Testis (tissue), 2 donors: ENCODE measurements at regions not wholly inside any gene's neighbourhood (a gene's known extent, or its start where the extent isn't known, plus 50 kb on each side); places are given as distances from the start of the nearest gene placed in this dataset.
"Not testable (repeated sequence)": the region's sequence is repeated elsewhere in the genome, so short reads cannot be mapped to it uniquely, and the experiment has no call there.

Experiments
- DNase-seq: peaks from one replicate; pipeline ENCODE4 v3.0.0-alpha.2; 2019
- H3K27ac ChIP-seq, 2 donors: fragments of 200-600 bp; sonication (generic); one replicate each; pipeline ENCODE4 v1.5.1; 2019
- H3K27me3 ChIP-seq: fragments of 200-600 bp; sonication (generic); one replicate; pipeline ENCODE4 v1.5.1; 2019
- H3K36me3 ChIP-seq: fragments of 200-600 bp; sonication (generic); one replicate; pipeline ENCODE4 v1.5.1; 2017; ENCODE audit warnings: low read depth; ENCODE audit errors: missing control alignments
- H3K4me1 ChIP-seq: fragments of 200-600 bp; sonication (generic); one replicate; pipeline ENCODE4 v1.5.1; 2019
- H3K4me3 ChIP-seq, 2 donors: fragments of 200-600 bp; sonication (generic); one replicate each; pipeline ENCODE4 v1.5.1; 2017 to 2019
- H3K9me3 ChIP-seq: fragments of 200-600 bp; sonication (generic); one replicate; pipeline ENCODE4 v1.5.1; 2017
- POLR2A ChIP-seq: fragments of 450-650 bp; IDR thresholded peaks from one replicate; pipeline ENCODE4 v1.6.1; 2017; ENCODE audit warnings: antibody characterized with exemption, mild to moderate bottlenecking, moderate library complexity
- WGBS, 2 donors: methylation state at CpG; one replicate each; pipeline ENCODE4 v1.1.5; 2018; 5-methylcytosine and 5-hydroxymethylcytosine counted together
- intact Hi-C: fragments of 100-400 bp; cut with DNase I; formaldehyde crosslinking; loops from one replicate; pipeline ENCODE4 v1.15.1; 2023; ENCODE audit warnings: low total_unique reads
- TF ChIP-seq, protein P1 (sequence below), 3 experiments: fragments of 450-650 bp in 2 of 3; fragments of 200-600 bp in 1 of 3; sonication (generic) in 1 of 3; IDR thresholded peaks; one replicate each; pipeline ENCODE4 v1.5.1; 2016 to 2019; ENCODE audit warnings: antibody characterized with exemption in 3 of 3, mild to moderate bottlenecking in 2 of 3, moderate library complexity in 1 of 3

- no peak overlapping the region for H3K27ac ChIP-seq
- no peak for DNase-seq
- no peaks in the 10 kb centered on the region for H3K9me3 ChIP-seq
- TF ChIP-seq, protein P1, sequence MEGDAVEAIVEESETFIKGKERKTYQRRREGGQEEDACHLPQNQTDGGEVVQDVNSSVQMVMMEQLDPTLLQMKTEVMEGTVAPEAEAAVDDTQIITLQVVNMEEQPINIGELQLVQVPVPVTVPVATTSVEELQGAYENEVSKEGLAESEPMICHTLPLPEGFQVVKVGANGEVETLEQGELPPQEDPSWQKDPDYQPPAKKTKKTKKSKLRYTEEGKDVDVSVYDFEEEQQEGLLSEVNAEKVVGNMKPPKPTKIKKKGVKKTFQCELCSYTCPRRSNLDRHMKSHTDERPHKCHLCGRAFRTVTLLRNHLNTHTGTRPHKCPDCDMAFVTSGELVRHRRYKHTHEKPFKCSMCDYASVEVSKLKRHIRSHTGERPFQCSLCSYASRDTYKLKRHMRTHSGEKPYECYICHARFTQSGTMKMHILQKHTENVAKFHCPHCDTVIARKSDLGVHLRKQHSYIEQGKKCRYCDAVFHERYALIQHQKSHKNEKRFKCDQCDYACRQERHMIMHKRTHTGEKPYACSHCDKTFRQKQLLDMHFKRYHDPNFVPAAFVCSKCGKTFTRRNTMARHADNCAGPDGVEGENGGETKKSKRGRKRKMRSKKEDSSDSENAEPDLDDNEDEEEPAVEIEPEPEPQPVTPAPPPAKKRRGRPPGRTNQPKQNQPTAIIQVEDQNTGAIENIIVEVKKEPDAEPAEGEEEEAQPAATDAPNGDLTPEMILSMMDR (IDR thresholded peaks at IDR 0.05), result no peak
- peaks cover 4% of the 10 kb centered on the region for H3K4me1 ChIP-seq
- no peak overlapping the region for H3K4me3 ChIP-seq
- intact Hi-C loops, result no loop called here
- no peaks in the 10 kb centered on the region for H3K36me3 ChIP-seq
- WGBS, 2 donors, result 94 to 95% methylated on average over 6 of the region's 6 CpGs
- H3K27me3 ChIP-seq, result no peaks in the 10 kb centered on the region
Measured at GRCh38 chr10:28397229-28397628, 94.4 kb upstream of the MPP7 start.

DNA sequence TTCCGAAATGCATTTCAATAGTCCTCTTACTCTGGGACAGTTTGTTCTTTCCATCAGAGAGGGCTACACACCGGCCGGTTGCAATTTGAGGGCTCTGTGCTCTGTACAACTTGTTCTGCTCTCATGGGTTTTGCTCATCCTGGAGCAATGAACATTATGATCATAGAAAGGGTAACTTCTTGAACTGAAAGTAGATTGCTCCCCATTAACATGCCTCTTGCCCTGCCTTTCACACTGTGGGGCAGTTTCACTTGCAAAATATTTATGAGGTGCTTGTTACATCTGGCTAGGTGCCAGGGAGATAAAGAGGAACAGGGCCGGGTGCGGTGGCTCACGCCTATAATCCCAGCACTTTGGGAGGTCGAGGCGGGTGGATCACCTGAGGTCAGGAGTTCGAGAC lies 97.3 kb upstream of the MPP7 start:
- intact Hi-C loops, result no loop called here
- TF ChIP-seq POLR2A, result no peak
- TF ChIP-seq, protein P1 (IDR thresholded peaks at IDR 0.05), result no peak

DNA sequence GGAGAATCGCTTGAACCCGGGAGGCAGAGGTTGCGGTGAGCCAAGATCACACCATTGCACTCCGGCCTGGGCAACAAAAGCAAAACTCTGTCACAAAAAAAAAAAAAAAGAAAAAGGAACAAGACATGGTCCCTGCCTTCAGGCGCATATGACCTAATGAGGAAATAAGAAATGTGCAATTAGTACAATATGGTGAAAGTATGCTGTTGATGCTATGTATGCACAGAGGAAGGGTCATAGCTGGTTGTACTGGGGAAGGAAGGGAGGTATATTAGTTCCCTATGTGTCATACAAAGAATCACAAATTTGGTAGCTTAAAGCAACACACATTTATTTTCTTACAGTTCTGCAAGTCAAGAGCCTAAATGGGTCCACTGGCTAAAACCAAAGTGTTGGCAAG lies 97.8 kb upstream of the MPP7 start:
- Histone ChIP-seq H3K36me3 (no peaks in the 10 kb centered on the region), H3K4me1 (peaks cover 4% of the 10 kb centered on the region), H3K27me3 (no peaks in the 10 kb centered on the region), H3K9me3 (no peaks in the 10 kb centered on the region), H3K27ac (no peak overlapping the region), H3K4me3 (no peak overlapping the region)
- intact Hi-C loops, result no loop called here
- no peak for TF ChIP-seq POLR2A
- TF ChIP-seq, protein P1 (IDR thresholded peaks at IDR 0.05), result no peak
- WGBS, 2 donors, result 92% methylated on average over 5 of the region's 5 CpGs
- no peak for DNase-seq

More for the DNA sequence above, 97.3 kb upstream of the MPP7 start:
- 42 to 43% methylated on average over 9 of the region's 9 CpGs for WGBS, 2 donors
- Histone ChIP-seq H3K27ac (no peak overlapping the region), H3K27me3 (no peaks in the 10 kb centered on the region), H3K4me3 (no peak overlapping the region), H3K9me3 (no peaks in the 10 kb centered on the region), H3K4me1 (peaks cover 4% of the 10 kb centered on the region), H3K36me3 (no peaks in the 10 kb centered on the region)
- DNase-seq, result no peak

- H3K27ac ChIP-seq, H3K4me1 ChIP-seq, H3K27me3 ChIP-seq, intact Hi-C loops, H3K4me3 ChIP-seq, H3K9me3 ChIP-seq, H3K36me3 ChIP-seq, DNase-seq: not testable (repeated sequence)
- 78 to 86% methylated on average over 7 of the region's 7 CpGs for WGBS, 2 donors
Measured at GRCh38 chr10:28402611-28403073, 99.8 kb upstream of the MPP7 start.

- H3K4me1 ChIP-seq, result peaks cover 4% of the 10 kb centered on the region
- 88 to 95% methylated on average over 2 of the region's 2 CpGs for WGBS, 2 donors
- no peak overlapping the region for H3K4me3 ChIP-seq
- no peaks in the 10 kb centered on the region for H3K36me3 ChIP-seq
- no peak overlapping the region for H3K27ac ChIP-seq
- DNase-seq, result peak; percentile 37
- TF ChIP-seq, protein P1 (IDR thresholded peaks at IDR 0.05), result no peak
- TF ChIP-seq POLR2A, result no peak
- intact Hi-C loops, result no loop called here
- no peaks in the 10 kb centered on the region for H3K27me3 ChIP-seq
- no peaks in the 10 kb centered on the region for H3K9me3 ChIP-seq
Measured at GRCh38 chr10:28403090-28403489, 100.2 kb upstream of the MPP7 start.
